Transverse colon (tissue), 4 donors: ENCODE measurements at regions not wholly inside any gene's neighbourhood (a gene's known extent, or its start where the extent isn't known, plus 50 kb on each side); places are given as distances from the start of the nearest gene placed in this dataset.

ENCODE experiments used
- EP300 ChIP-seq: sonication (generic); formaldehyde crosslinking; IDR thresholded peaks from one replicate; pipeline ENCODE4 v1.6.1; 2017; ENCODE audit warnings: antibody characterized with exemption, low read depth
- POLR2A ChIP-seq: fragments of 450-650 bp; IDR thresholded peaks from one replicate; pipeline ENCODE4 v1.6.1; 2016; ENCODE audit warnings: antibody characterized with exemption, mild to moderate bottlenecking, moderate library complexity
- POLR2AphosphoS5 ChIP-seq, 3 donors: sonication (generic); formaldehyde crosslinking; IDR thresholded peaks; one replicate each; pipeline ENCODE4 v1.6.1; 2016; ENCODE audit warnings: antibody characterized with exemption in 3 of 3
- TF ChIP-seq, protein P1 (sequence below), 5 experiments: fragments of 200-600 bp in 3 of 5; fragments of 450-650 bp in 2 of 5; sonication (generic) in 3 of 5; IDR thresholded peaks; 1 replicate in 2 of 5; 2 replicates in 3 of 5; pipeline ENCODE4 v1.5.1; 2016 to 2017; ENCODE audit warnings: antibody characterized with exemption in 5 of 5, inconsistent platforms in 3 of 5, mild to moderate bottlenecking in 2 of 5, moderate library complexity in 1 of 5

DNA sequence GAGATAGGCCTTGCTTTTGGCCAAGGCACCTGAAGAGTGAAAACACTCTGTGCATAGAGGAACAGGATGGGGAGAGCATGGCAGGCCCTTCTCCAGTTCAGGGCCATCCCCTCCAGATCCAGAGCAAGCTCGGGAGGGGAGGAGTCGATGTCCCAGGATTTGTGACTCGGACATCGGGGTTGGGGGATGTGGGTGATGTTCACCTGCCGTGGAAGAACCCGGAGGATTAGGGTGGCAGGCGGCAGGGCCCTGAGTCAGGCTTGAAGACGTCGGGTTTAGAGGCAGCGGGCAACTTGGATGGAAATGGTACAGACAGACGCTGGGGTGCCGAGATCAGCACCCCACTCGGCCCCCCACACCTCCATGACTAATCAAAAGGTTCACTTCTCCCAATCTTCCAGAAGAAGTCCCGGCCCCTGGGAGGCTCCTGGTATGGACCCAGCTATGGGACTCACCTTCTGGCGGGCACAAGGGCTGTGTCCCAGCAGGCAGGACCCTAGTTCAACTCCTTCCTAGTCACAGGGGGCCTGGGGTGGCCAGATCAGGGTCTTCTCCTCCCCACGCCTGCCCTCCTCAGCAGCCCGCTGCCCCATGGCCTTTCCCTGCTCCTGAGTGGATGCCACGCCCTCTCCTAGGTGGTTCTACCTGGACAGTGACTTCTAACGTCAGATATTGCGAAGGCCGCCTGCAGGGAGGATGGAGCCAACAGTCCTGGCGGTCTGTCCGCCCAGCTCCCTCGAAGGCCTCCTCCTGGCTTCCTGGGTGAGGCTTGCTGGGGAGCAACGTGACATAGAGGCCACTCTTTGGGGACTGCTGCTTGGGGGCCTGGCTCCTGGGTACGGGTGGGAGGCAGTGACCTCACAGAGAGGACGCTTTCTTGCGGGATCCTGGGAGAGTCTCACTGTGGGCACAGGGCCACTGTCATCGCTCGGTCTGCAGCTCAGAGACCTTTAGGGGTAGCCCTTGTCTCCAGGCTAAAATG lies 792.5 kb downstream of the BRD1 start:
- TF ChIP-seq, protein P1, sequence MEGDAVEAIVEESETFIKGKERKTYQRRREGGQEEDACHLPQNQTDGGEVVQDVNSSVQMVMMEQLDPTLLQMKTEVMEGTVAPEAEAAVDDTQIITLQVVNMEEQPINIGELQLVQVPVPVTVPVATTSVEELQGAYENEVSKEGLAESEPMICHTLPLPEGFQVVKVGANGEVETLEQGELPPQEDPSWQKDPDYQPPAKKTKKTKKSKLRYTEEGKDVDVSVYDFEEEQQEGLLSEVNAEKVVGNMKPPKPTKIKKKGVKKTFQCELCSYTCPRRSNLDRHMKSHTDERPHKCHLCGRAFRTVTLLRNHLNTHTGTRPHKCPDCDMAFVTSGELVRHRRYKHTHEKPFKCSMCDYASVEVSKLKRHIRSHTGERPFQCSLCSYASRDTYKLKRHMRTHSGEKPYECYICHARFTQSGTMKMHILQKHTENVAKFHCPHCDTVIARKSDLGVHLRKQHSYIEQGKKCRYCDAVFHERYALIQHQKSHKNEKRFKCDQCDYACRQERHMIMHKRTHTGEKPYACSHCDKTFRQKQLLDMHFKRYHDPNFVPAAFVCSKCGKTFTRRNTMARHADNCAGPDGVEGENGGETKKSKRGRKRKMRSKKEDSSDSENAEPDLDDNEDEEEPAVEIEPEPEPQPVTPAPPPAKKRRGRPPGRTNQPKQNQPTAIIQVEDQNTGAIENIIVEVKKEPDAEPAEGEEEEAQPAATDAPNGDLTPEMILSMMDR (IDR thresholded peaks at IDR 0.05) = no peak
- TF ChIP-seq POLR2A (no peak), EP300 (no peak), POLR2AphosphoS5 (IDR thresholded peaks at IDR 0.05) (no peak)
